ENCODE measurements at regions not wholly inside any gene's neighbourhood (a gene's known extent, or its start where the extent isn't known, plus 50 kb on each side); places are given as distances from the start of the nearest gene placed in this dataset.

DNA sequence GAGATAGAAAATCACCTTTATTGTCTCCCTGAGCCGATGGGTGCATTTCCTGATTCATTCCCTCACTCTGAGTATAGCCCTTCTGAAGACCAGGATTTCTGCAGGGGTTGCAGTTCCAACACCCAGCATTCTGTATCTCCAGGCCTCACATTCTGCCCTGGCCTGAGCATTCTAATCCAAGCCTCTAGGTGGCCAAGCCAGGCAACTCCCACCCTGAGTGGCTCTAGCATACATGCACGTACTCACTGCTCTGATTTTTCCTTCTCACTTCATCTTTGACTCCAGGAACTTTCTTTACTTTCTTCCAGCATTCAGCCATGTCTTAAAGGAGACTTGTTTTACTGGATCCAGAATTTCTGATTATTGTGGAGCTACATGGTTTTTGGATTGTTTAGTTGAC is 100.7 kb upstream of the STK39 start:
- peak; percentile 86 for ATAC-seq
- SMC1A ChIA-PET (ENCODE audit: uncharacterized antibody, unreplicated experiment) = interaction anchor here (0.6 to 3.7 kb wide), 9 partner anchors 9 to 567 kb away, joined by 3 to 35 read pairs (median 3); no protein-coding TSS in a partner anchor
- no peak for DNase-seq (ENCODE audit: low read depth, low spot score)
- Histone ChIP-seq H2AFZ (ENCODE audit: control insufficient read depth, low read depth, low read length) (no peak overlapping the region), H3K79me2 (ENCODE audit: control insufficient read depth, insufficient read depth, low read length) (no peaks in the 10 kb centered on the region), H3K4me2 (ENCODE audit: control insufficient read depth, insufficient read depth) (no peak overlapping the region), H3K36me3 (ENCODE audit: control insufficient read depth in 2 of 2, insufficient read depth in 2 of 2, low read length in 1 of 2) (no peaks in the 10 kb centered on the region), H3K27me3 (replicated peaks in 1 of 2; ENCODE audit: control insufficient read depth in 2 of 2, insufficient read depth in 2 of 2, low read length in 1 of 2) (no peaks in the 10 kb centered on the region), H3K4me1 (ENCODE audit: control insufficient read depth, insufficient read depth, low read length) (peaks cover 9% of the 10 kb centered on the region), H4K20me1 (ENCODE audit: control insufficient read depth, insufficient read depth) (no peaks in the 10 kb centered on the region), H3K4me3 (no peak overlapping the region), H3K9ac (ENCODE audit: control insufficient read depth, insufficient read depth, low read length) (no peak overlapping the region), H3K27ac (ENCODE audit: control insufficient read depth, insufficient read depth) (no peak overlapping the region), H3K9me3 (replicated peaks; ENCODE audit: control insufficient read depth, insufficient read depth, low read length) (no peaks in the 10 kb centered on the region; the same call in 2 of the 3 replicates)
- RAD21 ChIA-PET (ENCODE audit: unreplicated experiment) = interaction anchor here (1.1 to 1.3 kb wide), 2 partner anchors 287 to 409 kb away, joined by 3 read pairs; no protein-coding TSS in a partner anchor
- in situ Hi-C loops (cut with MboI) = loop anchor here (5.0 kb wide), 3 partner anchors 354 to 564 kb away; no protein-coding TSS in a partner anchor
- FAIRE-seq = no peak
- POLR2A ChIA-PET = no interaction called here
- CTCF ChIA-PET = interaction anchor here (0.7 to 4.2 kb wide), 10 partner anchors 41 to 572 kb away, joined by 3 to 40 read pairs (median 5); no protein-coding TSS in a partner anchor
- no TSS peak for BruUV-seq (replicated peaks)
- WGBS (ENCODE audit: insufficient coverage, insufficient replicate concordance, low lambda C conversion rate, missing lambda C conversion rate) = 60% methylated on average over 2 of the region's 2 CpGs
- intact Hi-C loops (cut with micrococcal nuclease; ENCODE audit: unreplicated experiment) = loop anchor here (2.0 to 5.0 kb wide), 2 partner anchors 85 to 264 kb away; no protein-coding TSS in a partner anchor
- TF ChIP-seq, protein P1, sequence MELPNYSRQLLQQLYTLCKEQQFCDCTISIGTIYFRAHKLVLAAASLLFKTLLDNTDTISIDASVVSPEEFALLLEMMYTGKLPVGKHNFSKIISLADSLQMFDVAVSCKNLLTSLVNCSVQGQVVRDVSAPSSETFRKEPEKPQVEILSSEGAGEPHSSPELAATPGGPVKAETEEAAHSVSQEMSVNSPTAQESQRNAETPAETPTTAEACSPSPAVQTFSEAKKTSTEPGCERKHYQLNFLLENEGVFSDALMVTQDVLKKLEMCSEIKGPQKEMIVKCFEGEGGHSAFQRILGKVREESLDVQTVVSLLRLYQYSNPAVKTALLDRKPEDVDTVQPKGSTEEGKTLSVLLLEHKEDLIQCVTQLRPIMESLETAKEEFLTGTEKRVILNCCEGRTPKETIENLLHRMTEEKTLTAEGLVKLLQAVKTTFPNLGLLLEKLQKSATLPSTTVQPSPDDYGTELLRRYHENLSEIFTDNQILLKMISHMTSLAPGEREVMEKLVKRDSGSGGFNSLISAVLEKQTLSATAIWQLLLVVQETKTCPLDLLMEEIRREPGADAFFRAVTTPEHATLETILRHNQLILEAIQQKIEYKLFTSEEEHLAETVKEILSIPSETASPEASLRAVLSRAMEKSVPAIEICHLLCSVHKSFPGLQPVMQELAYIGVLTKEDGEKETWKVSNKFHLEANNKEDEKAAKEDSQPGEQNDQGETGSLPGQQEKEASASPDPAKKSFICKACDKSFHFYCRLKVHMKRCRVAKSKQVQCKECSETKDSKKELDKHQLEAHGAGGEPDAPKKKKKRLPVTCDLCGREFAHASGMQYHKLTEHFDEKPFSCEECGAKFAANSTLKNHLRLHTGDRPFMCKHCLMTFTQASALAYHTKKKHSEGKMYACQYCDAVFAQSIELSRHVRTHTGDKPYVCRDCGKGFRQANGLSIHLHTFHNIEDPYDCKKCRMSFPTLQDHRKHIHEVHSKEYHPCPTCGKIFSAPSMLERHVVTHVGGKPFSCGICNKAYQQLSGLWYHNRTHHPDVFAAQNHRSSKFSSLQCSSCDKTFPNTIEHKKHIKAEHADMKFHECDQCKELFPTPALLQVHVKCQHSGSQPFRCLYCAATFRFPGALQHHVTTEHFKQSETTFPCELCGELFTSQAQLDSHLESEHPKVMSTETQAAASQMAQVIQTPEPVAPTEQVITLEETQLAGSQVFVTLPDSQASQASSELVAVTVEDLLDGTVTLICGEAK (IDR thresholded peaks at IDR 0.05; ENCODE audit: borderline replicate concordance) = no peak
- no peak for TF ChIP-seq ASH2L (IDR thresholded peaks at IDR 0.05; ENCODE audit: borderline replicate concordance, low read depth)
- TF ChIP-seq POLR2A (IDR thresholded peaks at IDR 0.05; ENCODE audit: low read depth, low read length) = no peak
- TF ChIP-seq GATAD2B (conservative IDR thresholded peaks at IDR 0.05; ENCODE audit: low read depth) = no peak
- TF ChIP-seq, protein P2, sequence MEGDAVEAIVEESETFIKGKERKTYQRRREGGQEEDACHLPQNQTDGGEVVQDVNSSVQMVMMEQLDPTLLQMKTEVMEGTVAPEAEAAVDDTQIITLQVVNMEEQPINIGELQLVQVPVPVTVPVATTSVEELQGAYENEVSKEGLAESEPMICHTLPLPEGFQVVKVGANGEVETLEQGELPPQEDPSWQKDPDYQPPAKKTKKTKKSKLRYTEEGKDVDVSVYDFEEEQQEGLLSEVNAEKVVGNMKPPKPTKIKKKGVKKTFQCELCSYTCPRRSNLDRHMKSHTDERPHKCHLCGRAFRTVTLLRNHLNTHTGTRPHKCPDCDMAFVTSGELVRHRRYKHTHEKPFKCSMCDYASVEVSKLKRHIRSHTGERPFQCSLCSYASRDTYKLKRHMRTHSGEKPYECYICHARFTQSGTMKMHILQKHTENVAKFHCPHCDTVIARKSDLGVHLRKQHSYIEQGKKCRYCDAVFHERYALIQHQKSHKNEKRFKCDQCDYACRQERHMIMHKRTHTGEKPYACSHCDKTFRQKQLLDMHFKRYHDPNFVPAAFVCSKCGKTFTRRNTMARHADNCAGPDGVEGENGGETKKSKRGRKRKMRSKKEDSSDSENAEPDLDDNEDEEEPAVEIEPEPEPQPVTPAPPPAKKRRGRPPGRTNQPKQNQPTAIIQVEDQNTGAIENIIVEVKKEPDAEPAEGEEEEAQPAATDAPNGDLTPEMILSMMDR (IDR thresholded peaks at IDR 0.05 in 2 of 3, conservative IDR thresholded peaks at IDR 0.05 in 1 of 3; ENCODE audit: control insufficient read depth in 2 of 3, extremely low read depth in 1 of 3, insufficient read depth in 1 of 3, low read depth in 3 of 3, low read length in 3 of 3) = peak; percentile 36 to 63 (median 56)
- 0 out of 2 replicates have a peak, but pooled peaks have one; percentile 8 for TF ChIP-seq BCL11A (IDR thresholded peaks at IDR 0.05; ENCODE audit: low read depth, low read length)
- no peak for TF ChIP-seq KAT2A (conservative IDR thresholded peaks at IDR 0.05; ENCODE audit: control insufficient read depth, low read depth, low read length)
- TF ChIP-seq CHD4 (IDR thresholded peaks at IDR 0.05) = no peak
- TF ChIP-seq NFYB (IDR thresholded peaks at IDR 0.05; ENCODE audit: insufficient read depth, low read depth, low read length) = no peak
- TF ChIP-seq NFXL1 (IDR thresholded peaks at IDR 0.05; ENCODE audit: borderline replicate concordance) = no peak
- no peak for TF ChIP-seq MEF2A (IDR thresholded peaks at IDR 0.05; ENCODE audit: insufficient read depth, low read depth, low read length)
- TF ChIP-seq, protein P3, sequence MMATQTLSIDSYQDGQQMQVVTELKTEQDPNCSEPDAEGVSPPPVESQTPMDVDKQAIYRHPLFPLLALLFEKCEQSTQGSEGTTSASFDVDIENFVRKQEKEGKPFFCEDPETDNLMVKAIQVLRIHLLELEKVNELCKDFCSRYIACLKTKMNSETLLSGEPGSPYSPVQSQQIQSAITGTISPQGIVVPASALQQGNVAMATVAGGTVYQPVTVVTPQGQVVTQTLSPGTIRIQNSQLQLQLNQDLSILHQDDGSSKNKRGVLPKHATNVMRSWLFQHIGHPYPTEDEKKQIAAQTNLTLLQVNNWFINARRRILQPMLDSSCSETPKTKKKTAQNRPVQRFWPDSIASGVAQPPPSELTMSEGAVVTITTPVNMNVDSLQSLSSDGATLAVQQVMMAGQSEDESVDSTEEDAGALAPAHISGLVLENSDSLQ (IDR thresholded peaks at IDR 0.05) = no peak
- TF ChIP-seq YY1 (IDR thresholded peaks at IDR 0.05; ENCODE audit: low read depth, low read length) = 0 out of 2 replicates have a peak, but pooled peaks have one; percentile 20
- peak; percentile 47; the same call in 1 of the 2 replicates for TF ChIP-seq SMC3 (IDR thresholded peaks at IDR 0.05; ENCODE audit: borderline replicate concordance, low read length)
- TF ChIP-seq MXI1 (IDR thresholded peaks at IDR 0.05; ENCODE audit: low read depth, low read length) = no peak
